ENCODE measurements at regions not wholly inside any gene's neighbourhood (a gene's known extent, or its start where the extent isn't known, plus 50 kb on each side); places are given as distances from the start of the nearest gene placed in this dataset.

- H3K27me3 ChIP-seq (ENCODE audit: control insufficient read depth in 2 of 2, insufficient read depth in 2 of 2, low read length in 2 of 2) = no peaks in the 10 kb centered on the region
- H3K36me3 ChIP-seq (ENCODE audit: control insufficient read depth in 2 of 2, extremely low read depth in 1 of 2, insufficient read depth in 2 of 2, low read length in 2 of 2) = no peaks in the 10 kb centered on the region
- no TSS peak for BruUV-seq (replicated peaks)
- no peak overlapping the region for H3K27ac ChIP-seq (ENCODE audit: insufficient read depth, low read depth, low read length)
- H3K4me2 ChIP-seq (ENCODE audit: insufficient read depth, low read length) = no peak overlapping the region
- FAIRE-seq = no peak
- no peaks in the 10 kb centered on the region for H3K9me3 ChIP-seq (replicated peaks; ENCODE audit: control insufficient read depth, insufficient read depth, low read length)
- TF ChIP-seq MYC (IDR thresholded peaks at IDR 0.05; ENCODE audit: low read depth, low read length) = no peak
- TF ChIP-seq FOS (IDR thresholded peaks at IDR 0.05; ENCODE audit: borderline replicate concordance, insufficient read depth, low read length) = no peak
- no peak for TF ChIP-seq GATA2 (IDR thresholded peaks at IDR 0.05; ENCODE audit: insufficient read depth, insufficient read length, low read depth, low read length)
- TF ChIP-seq, protein P1, sequence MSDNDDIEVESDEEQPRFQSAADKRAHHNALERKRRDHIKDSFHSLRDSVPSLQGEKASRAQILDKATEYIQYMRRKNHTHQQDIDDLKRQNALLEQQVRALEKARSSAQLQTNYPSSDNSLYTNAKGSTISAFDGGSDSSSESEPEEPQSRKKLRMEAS (IDR thresholded peaks at IDR 0.05; ENCODE audit: insufficient read depth, insufficient read length) = no peak
- TF ChIP-seq EZH2 (IDR thresholded peaks at IDR 0.05; ENCODE audit: borderline replicate concordance, low read depth, low read length, severe bottlenecking) = no peak
- TF ChIP-seq POLR2A (IDR thresholded peaks at IDR 0.05; ENCODE audit: low read depth, low read length) = no peak
- TF ChIP-seq, protein P2, sequence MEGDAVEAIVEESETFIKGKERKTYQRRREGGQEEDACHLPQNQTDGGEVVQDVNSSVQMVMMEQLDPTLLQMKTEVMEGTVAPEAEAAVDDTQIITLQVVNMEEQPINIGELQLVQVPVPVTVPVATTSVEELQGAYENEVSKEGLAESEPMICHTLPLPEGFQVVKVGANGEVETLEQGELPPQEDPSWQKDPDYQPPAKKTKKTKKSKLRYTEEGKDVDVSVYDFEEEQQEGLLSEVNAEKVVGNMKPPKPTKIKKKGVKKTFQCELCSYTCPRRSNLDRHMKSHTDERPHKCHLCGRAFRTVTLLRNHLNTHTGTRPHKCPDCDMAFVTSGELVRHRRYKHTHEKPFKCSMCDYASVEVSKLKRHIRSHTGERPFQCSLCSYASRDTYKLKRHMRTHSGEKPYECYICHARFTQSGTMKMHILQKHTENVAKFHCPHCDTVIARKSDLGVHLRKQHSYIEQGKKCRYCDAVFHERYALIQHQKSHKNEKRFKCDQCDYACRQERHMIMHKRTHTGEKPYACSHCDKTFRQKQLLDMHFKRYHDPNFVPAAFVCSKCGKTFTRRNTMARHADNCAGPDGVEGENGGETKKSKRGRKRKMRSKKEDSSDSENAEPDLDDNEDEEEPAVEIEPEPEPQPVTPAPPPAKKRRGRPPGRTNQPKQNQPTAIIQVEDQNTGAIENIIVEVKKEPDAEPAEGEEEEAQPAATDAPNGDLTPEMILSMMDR (IDR thresholded peaks at IDR 0.05; ENCODE audit: extremely low read depth in 1 of 2, insufficient read depth in 1 of 2, low read depth in 1 of 2, low read length in 2 of 2) = no peak
- TF ChIP-seq JUN (IDR thresholded peaks at IDR 0.05; ENCODE audit: borderline replicate concordance, insufficient read depth, insufficient read length, low read depth) = no peak
- TF ChIP-seq POLR2AphosphoS5 (IDR thresholded peaks at IDR 0.05; ENCODE audit: insufficient read depth, low read depth, low read length) = no peak
- no peak for DNase-seq (ENCODE audit: low read depth, low spot score)
- dilution Hi-C loops (cut with MboI; ENCODE audit: extremely low pct_ligation_motif_present, low sequenced_read_pairs) (no loop called here), intact Hi-C loops (cut with micrococcal nuclease) (no loop called here)
- no peak overlapping the region for H3K9ac ChIP-seq (replicated peaks; ENCODE audit: extremely low read depth, insufficient read depth, low read length)
- ChIA-PET POLR2A (no interaction called here), CTCF (interaction anchor here (1.0 kb wide), 1 partner anchor 10 kb away, joined by 4 read pairs; no protein-coding TSS in a partner anchor)
- no peaks in the 10 kb centered on the region for H4K20me1 ChIP-seq (replicated peaks; ENCODE audit: control insufficient read depth, extremely low read depth, insufficient read depth, low read length)
- no peak overlapping the region for H2AFZ ChIP-seq (ENCODE audit: low read depth, low read length)
- H3K4me1 ChIP-seq (ENCODE audit: control insufficient read depth, extremely low read depth, insufficient read depth, low read length) = peaks cover 11% of the 10 kb centered on the region
- H3K9me1 ChIP-seq (replicated peaks; ENCODE audit: control insufficient read depth, extremely low read depth, insufficient read depth, low read length) = no peaks in the 10 kb centered on the region
- no peaks in the 10 kb centered on the region for H3K79me2 ChIP-seq (ENCODE audit: control insufficient read depth, insufficient read depth, low read length)
- no peak overlapping the region for H3K4me3 ChIP-seq (replicated peaks in 1 of 3; ENCODE audit: insufficient read depth in 1 of 3, low read depth in 1 of 3, low read length in 3 of 3)
Measured at GRCh38 chr5:96321345-96321744, 111.7 kb downstream of the PCSK1 start.
